H9 (cell line): ENCODE measurements at regions not wholly inside any gene's neighbourhood (a gene's known extent, or its start where the extent isn't known, plus 50 kb on each side); places are given as distances from the start of the nearest gene placed in this dataset.

Experiments used
- DNase-seq: peaks from one replicate; pipeline ENCODE4 v3.0.0-alpha.2; 2017
- H2AFZ ChIP-seq: one replicate; pipeline ENCODE4 v1.6.1; 2013; ENCODE audit warnings: mild to moderate bottlenecking, low read length, control low read depth, moderate library complexity
- H2AK5ac ChIP-seq: 2 replicates; pipeline ENCODE4 v1.6.1; 2013; ENCODE audit warnings: low read length, control low read depth, mixed read lengths; ENCODE audit not compliant: insufficient read length
- H2BK120ac ChIP-seq: one replicate; pipeline ENCODE4 v1.6.1; 2013; ENCODE audit warnings: low read depth, mild to moderate bottlenecking, low read length, control low read depth, inconsistent platforms; ENCODE audit not compliant: poor library complexity, severe bottlenecking
- H2BK12ac ChIP-seq: 2 replicates; pipeline ENCODE4 v1.6.1; 2013; ENCODE audit warnings: low read length, control low read depth, mixed read lengths, low read depth; ENCODE audit not compliant: insufficient read length
- H2BK15ac ChIP-seq: 2 replicates; pipeline ENCODE4 v1.6.1; 2013; ENCODE audit warnings: low read depth, low read length, control low read depth
- H2BK20ac ChIP-seq: one replicate; pipeline ENCODE4 v1.6.1; 2013; ENCODE audit warnings: low read depth, mild to moderate bottlenecking, low read length, control low read depth, inconsistent platforms; ENCODE audit not compliant: poor library complexity, severe bottlenecking
- H2BK5ac ChIP-seq: 2 replicates; pipeline ENCODE4 v1.6.1; 2013; ENCODE audit warnings: low read length, control low read depth, mixed read lengths; ENCODE audit not compliant: insufficient read length
- H3K14ac ChIP-seq: 2 replicates; pipeline ENCODE4 v1.6.1; 2013; ENCODE audit warnings: low read length, control low read depth; ENCODE audit not compliant: insufficient read depth
- H3K18ac ChIP-seq: 2 replicates; pipeline ENCODE4 v1.6.1; 2013; ENCODE audit warnings: low read depth, mild to moderate bottlenecking, mixed read lengths, low read length, control low read depth; ENCODE audit not compliant: insufficient read length
- H3K23ac ChIP-seq: 2 replicates; pipeline ENCODE4 v1.6.1; 2013; ENCODE audit warnings: low read length, control low read depth, mixed read lengths, low read depth; ENCODE audit not compliant: insufficient read length
- H3K23me2 ChIP-seq: 2 replicates; pipeline ENCODE4 v1.6.1; 2013; ENCODE audit warnings: low read depth, mild to moderate bottlenecking, mixed read lengths, low read length, control low read depth; ENCODE audit not compliant: insufficient read length, poor library complexity, severe bottlenecking
- H3K27ac ChIP-seq: 2 replicates; pipeline ENCODE4 v1.5.1; 2013; ENCODE audit warnings: low read length, control low read depth, mixed read lengths, low read depth; ENCODE audit not compliant: insufficient read length
- H3K27me3 ChIP-seq: 2 replicates; pipeline ENCODE4 v1.6.1; 2013; ENCODE audit warnings: low read length, control low read depth, inconsistent platforms; ENCODE audit not compliant: insufficient read depth
- H3K4ac ChIP-seq: 2 replicates; pipeline ENCODE4 v1.6.1; 2013; ENCODE audit warnings: low read depth, mild to moderate bottlenecking, control low read depth, inconsistent platforms, low read length, moderate library complexity
- H3K4me1 ChIP-seq: 2 replicates; pipeline ENCODE4 v1.6.1; 2013; ENCODE audit warnings: low read length, control low read depth, inconsistent platforms; ENCODE audit not compliant: insufficient read depth
- H3K4me2 ChIP-seq: 2 replicates; pipeline ENCODE4 v1.6.1; 2013; ENCODE audit warnings: low read length, control low read depth, mixed read lengths; ENCODE audit not compliant: insufficient read length, insufficient read depth
- H3K56ac ChIP-seq: 2 replicates; pipeline ENCODE4 v1.6.1; 2013; ENCODE audit warnings: low read depth, mild to moderate bottlenecking, mixed read lengths, low read length, control low read depth; ENCODE audit not compliant: insufficient read length
- H3K79me1 ChIP-seq: 2 replicates; pipeline ENCODE4 v1.6.1; 2013; ENCODE audit warnings: low read depth, mild to moderate bottlenecking, moderate library complexity, low read length, control low read depth, inconsistent platforms; ENCODE audit not compliant: insufficient read depth, poor library complexity, severe bottlenecking
- H3K79me2 ChIP-seq: 2 replicates; pipeline ENCODE4 v1.6.1; 2013; ENCODE audit warnings: low read length, control low read depth, inconsistent platforms; ENCODE audit not compliant: insufficient read depth
- H3K9ac ChIP-seq: 2 replicates; pipeline ENCODE4 v1.6.1; 2013; ENCODE audit warnings: low read length, control low read depth, mixed read lengths; ENCODE audit not compliant: insufficient read length; ENCODE audit errors: extremely low read depth
- H3K9me3 ChIP-seq: one replicate; pipeline ENCODE4 v1.6.1; 2013; ENCODE audit warnings: low read depth, low read length, inconsistent platforms; ENCODE audit not compliant: control insufficient read depth
- H3T11ph ChIP-seq: one replicate; pipeline ENCODE4 v1.6.1; 2013; ENCODE audit warnings: mild to moderate bottlenecking, low read length, control low read depth, inconsistent platforms
- H4K20me1 ChIP-seq: one replicate; pipeline ENCODE4 v1.6.1; 2013; ENCODE audit not compliant: control insufficient read depth, insufficient read length, insufficient read depth
- H4K5ac ChIP-seq: 2 replicates; pipeline ENCODE4 v1.6.1; 2013; ENCODE audit warnings: low read depth, mild to moderate bottlenecking, mixed read lengths, low read length, control low read depth; ENCODE audit not compliant: insufficient read length
- H4K8ac ChIP-seq: replicated peaks from 2 replicates; pipeline ENCODE4 v1.6.1; 2013; ENCODE audit warnings: low read length, control low read depth, mixed read lengths, low read depth; ENCODE audit not compliant: insufficient read length
- H4K91ac ChIP-seq: 2 replicates; pipeline ENCODE4 v1.6.1; 2013; ENCODE audit warnings: low read depth, mild to moderate bottlenecking, moderate library complexity, mixed read lengths, low read length, control low read depth; ENCODE audit not compliant: insufficient read length
- H3K27ac Mint-ChIP-seq, 3 experiments: 2 replicates in 2 of 3; 3 replicates in 1 of 3; pipeline ENCODE4 v1.8.0; 2020 to 2021; ENCODE audit warnings: mixed read lengths in 3 of 3, mild to moderate bottlenecking in 1 of 3, moderate library complexity in 1 of 3
- H3K27me3 Mint-ChIP-seq: 2 replicates; pipeline ENCODE4 v1.8.0; 2021; ENCODE audit warnings: low read depth, mild to moderate bottlenecking, moderate library complexity, mixed read lengths
- H3K36me3 Mint-ChIP-seq, 3 experiments: 2 replicates in 2 of 3; 3 replicates in 1 of 3; pipeline ENCODE4 v1.8.0; 2020 to 2021; ENCODE audit warnings: low read depth in 3 of 3, mixed read lengths in 3 of 3; ENCODE audit not compliant: insufficient read depth in 1 of 3
- H3K4me1 Mint-ChIP-seq, 2 experiments: 2 replicates each; pipeline ENCODE4 v1.8.0; 2020; ENCODE audit warnings: mixed read lengths in 2 of 2
- H3K4me3 Mint-ChIP-seq, 2 experiments: 2 replicates in 1 of 2; 3 replicates in 1 of 2; pipeline ENCODE4 v1.8.0; 2020 to 2021; ENCODE audit warnings: mild to moderate bottlenecking in 2 of 2, mixed read lengths in 2 of 2, moderate library complexity in 1 of 2
- H3K9me3 Mint-ChIP-seq, 2 experiments: 2 replicates in 1 of 2; 3 replicates in 1 of 2; pipeline ENCODE4 v1.8.0; 2020; ENCODE audit warnings: mild to moderate bottlenecking in 2 of 2, mixed read lengths in 2 of 2, moderate library complexity in 1 of 2
- CTCF ChIP-seq: fragments of 200-600 bp; sonication (generic); conservative IDR thresholded peaks from 3 replicates; pipeline ENCODE4 v1.8.0; 2021; ENCODE audit warnings: antibody characterized with exemption, mild to moderate bottlenecking
- WGBS: extraction: QIAGEN DNeasy Blood & Tissue Kit; methylation state at CpG from one replicate; pipeline ENCODE4 v1.1.7; 2013; ENCODE audit warnings: missing lambda C conversion rate, low lambda C conversion rate, mixed read lengths; ENCODE audit not compliant: insufficient read length; ENCODE audit errors: extremely low coverage; 5-methylcytosine and 5-hydroxymethylcytosine counted together

- no peak for DNase-seq
- peaks cover 14% of the 10 kb centered on the region for H3K23me2 ChIP-seq
- peaks cover 37% of the 10 kb centered on the region in 2 experiments for H3K4me1 Mint-ChIP-seq
- no peaks in the 10 kb centered on the region for H4K20me1 ChIP-seq
- H4K91ac ChIP-seq = no peak overlapping the region
- H3K9ac ChIP-seq = no peak overlapping the region
- H3K27ac ChIP-seq = no peak overlapping the region
- no peaks in the 10 kb centered on the region for H3K79me1 ChIP-seq
- no peak overlapping the region for H3K56ac ChIP-seq
- H3K23ac ChIP-seq = no peak overlapping the region
- H2AFZ ChIP-seq = no peak overlapping the region
- no peak for TF ChIP-seq CTCF
- H2BK15ac ChIP-seq = no peak overlapping the region
- H3K27ac Mint-ChIP-seq = no peak overlapping the region
- no peak overlapping the region for H2BK5ac ChIP-seq
- H3K27me3 ChIP-seq = peaks cover 20% of the 10 kb centered on the region; the same call in 1 of the 2 replicates
- H2AK5ac ChIP-seq = no peak overlapping the region
- H3K36me3 Mint-ChIP-seq = no peaks in the 10 kb centered on the region
- no peak overlapping the region for H3K4me2 ChIP-seq
- no peak overlapping the region for H3K18ac ChIP-seq
- H3T11ph ChIP-seq = no peak overlapping the region
- no peaks in the 10 kb centered on the region for H3K9me3 ChIP-seq
- no peaks in the 10 kb centered on the region for H3K79me2 ChIP-seq
- no peak overlapping the region for H3K14ac ChIP-seq
- H4K8ac ChIP-seq = no peak overlapping the region
- no peaks in the 10 kb centered on the region for H3K9me3 Mint-ChIP-seq
- H3K4me1 ChIP-seq = no peaks in the 10 kb centered on the region; the same call in 1 of the 2 replicates
- no peak overlapping the region for H2BK12ac ChIP-seq
- peaks cover 25% of the 10 kb centered on the region for H3K27me3 Mint-ChIP-seq
- H3K4ac ChIP-seq = no peak overlapping the region
- no peak overlapping the region for H2BK120ac ChIP-seq
- no CpG with 5 or more reads among the region's 5 CpGs for WGBS
- no peak overlapping the region for H2BK20ac ChIP-seq
- no peak overlapping the region for H3K4me3 Mint-ChIP-seq
- H4K5ac ChIP-seq = no peak overlapping the region
Observed at GRCh38 chr14:54223831-54224402, 172.9 kb upstream of the CDKN3 start.
